HG03108 (cell line): ENCODE measurements at regions not wholly inside any gene's neighbourhood (a gene's known extent, or its start where the extent isn't known, plus 50 kb on each side); places are given as distances from the start of the nearest gene placed in this dataset.

Experiments
- ATAC-seq: cut with Tn5 transposase; IDR thresholded peaks from one replicate; pipeline ENCODE4 v1.9.1; 2021; ENCODE audit warnings: moderate library complexity; ENCODE audit not compliant: unreplicated experiment

- no peak for ATAC-seq
Observed at GRCh38 chr11:27783701-27784355, 83.6 kb upstream of the BDNF start.

DNA sequence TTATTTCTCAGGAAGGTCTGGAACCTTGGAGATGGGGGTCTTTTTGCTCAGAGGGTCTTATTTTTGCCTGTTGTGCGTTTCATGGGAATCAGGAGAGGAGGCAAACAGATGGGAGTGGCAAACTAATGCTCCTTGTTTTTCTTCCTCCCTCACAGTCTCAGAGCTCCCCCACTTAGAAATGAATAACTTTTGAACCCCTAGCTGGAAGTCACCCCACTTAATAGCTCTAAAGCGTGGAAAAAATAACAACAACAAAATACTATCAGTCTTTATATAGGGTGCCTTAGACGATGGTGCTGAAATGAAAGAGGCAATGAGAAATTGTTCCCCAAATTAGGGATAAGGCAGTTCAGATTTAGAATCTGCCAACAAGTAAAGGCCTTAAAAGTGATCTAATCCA is 76.8 kb upstream of the BDNF start:
- ATAC-seq = no peak

DNA sequence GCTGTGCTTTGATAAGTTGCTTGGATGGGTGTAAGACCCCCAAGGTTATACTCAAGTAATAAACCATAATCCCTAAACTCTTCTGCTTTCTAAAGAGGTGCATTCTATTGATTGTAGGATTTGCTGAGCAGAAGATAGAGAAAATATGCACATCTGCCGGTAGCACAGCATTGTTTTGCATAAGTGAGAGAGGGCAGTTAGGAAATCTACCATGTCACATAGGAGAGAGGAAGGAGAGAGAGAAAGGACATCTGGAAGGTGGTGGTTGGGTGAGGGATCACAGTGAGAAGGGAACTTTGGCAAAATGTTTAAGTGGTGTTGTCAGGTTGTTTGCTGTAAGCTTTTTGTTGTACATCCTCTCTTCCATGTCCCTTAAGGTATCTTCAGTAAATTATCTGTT is 73.6 kb upstream of the BDNF start:
- ATAC-seq = no peak

GRCh38 chr11:27771516-27771915 is 71.3 kb upstream of the BDNF start:
- ATAC-seq = no peak

- no peak for ATAC-seq
Observed at GRCh38 chr11:27770576-27770975, 70.3 kb upstream of the BDNF start.

GRCh38 chr11:27763736-27764135 is 63.5 kb upstream of the BDNF start:
- ATAC-seq = no peak

- ATAC-seq = no peak
Observed at GRCh38 chr11:27761356-27761755, 61.1 kb upstream of the BDNF start.

GRCh38 chr11:27757953-27758352 is 57.7 kb upstream of the BDNF start:
- ATAC-seq = no peak

GRCh38 chr11:27754035-27755017 is 54.1 kb upstream of the BDNF start:
- ATAC-seq = no peak
